Gastroesophageal sphincter (tissue), 2 donors: ENCODE measurements at regions not wholly inside any gene's neighbourhood (a gene's known extent, or its start where the extent isn't known, plus 50 kb on each side); places are given as distances from the start of the nearest gene placed in this dataset.

Experiments
- EP300 ChIP-seq: sonication (generic); formaldehyde crosslinking; IDR thresholded peaks from one replicate; pipeline ENCODE4 v1.6.1; 2017; ENCODE audit warnings: antibody characterized with exemption, mild to moderate bottlenecking
- POLR2AphosphoS5 ChIP-seq: sonication (generic); formaldehyde crosslinking; IDR thresholded peaks from one replicate; pipeline ENCODE4 v1.6.1; 2017; ENCODE audit warnings: antibody characterized with exemption

DNA sequence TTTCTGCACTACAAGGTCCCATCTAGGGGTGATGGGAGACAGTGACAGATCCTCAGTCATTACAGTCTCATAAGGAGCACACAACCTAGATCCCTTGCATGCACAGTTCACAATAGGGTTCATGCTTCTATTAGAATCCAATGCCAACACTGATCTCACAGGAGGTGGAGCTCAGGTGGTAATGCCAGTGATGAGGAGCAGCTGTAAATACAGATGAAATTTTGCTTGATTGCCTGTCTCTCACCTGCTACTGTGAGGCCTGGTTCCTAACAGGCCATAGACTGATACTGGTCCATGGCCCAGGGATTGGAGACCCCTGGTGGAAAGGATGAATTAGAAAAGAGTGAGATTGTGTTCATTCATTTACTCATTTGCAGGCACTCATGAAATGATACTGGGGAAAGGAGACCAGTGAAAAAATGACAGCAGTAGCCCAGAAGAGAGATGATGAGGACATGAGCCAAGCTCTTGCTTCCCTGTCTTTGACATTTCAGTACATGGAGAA, 251.6 kb upstream of the DUSP10 start:
- TF ChIP-seq POLR2AphosphoS5 (no peak), EP300 (no peak)
